Heart left ventricle (tissue), 13 donors: ENCODE measurements at regions not wholly inside any gene's neighbourhood (a gene's known extent, or its start where the extent isn't known, plus 50 kb on each side); places are given as distances from the start of the nearest gene placed in this dataset.

Source experiments
- CTCF ChIP-seq, 12 donors: fragments of 200-600 bp; sonication (generic) in 4 of 12; IDR thresholded peaks; one replicate each; pipeline versions ENCODE4 v1.5.0 to v1.8.0; 2018 to 2022; ENCODE audit warnings: antibody characterized with exemption in 12 of 12, mild to moderate bottlenecking in 5 of 12
- POLR2A ChIP-seq, 2 donors: fragments of 450-650 bp; IDR thresholded peaks; one replicate each; pipeline ENCODE4 v1.6.1; 2017; ENCODE audit warnings: antibody characterized with exemption in 2 of 2, mild to moderate bottlenecking in 2 of 2, moderate library complexity in 2 of 2
- donor health status: ischemic (EF 13 %, LVEDD 7.1; RV severe dilation, severe dysfunction).
- donor health status: DM: no; HTN: yes; CAD: no.
- donor health status: DM: no; HTN: no; CAD: no.
- donor health status: ischemic (EF 25% LVEDD 6.9; RV normal size, moderate dysfunction).
- donor health status: ischemic (EF 25% LVEDD 5.7; RV mildly dilated, moderate dysfunction).
- donor health status: ischemic (EF 35%, LVEDD 5.7; RV mildly dilated, moderate dysfunction).
- donor health status: nonischemic (EF 11% LVEDD 7.7; RV severe dilation, severe dysfunction).
- donor health status: DM: yes; HTN: yes; CAD: no.
- donor health status: PGD.
- donor health status: ischemic (EF 29% LVEDD 5.4; RV normal size, mild dysfunction).
- donor health status: nonischemic (EF 23%, LVEDD 6.1; RV moderate dilation, normal function).

GRCh38 chr7:25541094-25541821 lies 313.0 kb upstream of the NPVF start:
- TF ChIP-seq CTCF (IDR thresholded peaks at IDR 0.05) (no peak), POLR2A (IDR thresholded peaks at IDR 0.05) (no peak)
